Erythroblast (primary cell): ENCODE measurements at regions not wholly inside any gene's neighbourhood (a gene's known extent, or its start where the extent isn't known, plus 50 kb on each side); places are given as distances from the start of the nearest gene placed in this dataset.

Experiments
- GATA1 ChIP-seq: IDR thresholded peaks from 2 replicates; pipeline ENCODE4 v1.6.1; 2011; ENCODE audit warnings: low read depth, mild to moderate bottlenecking, control low read depth, low read length, moderate library complexity
- POLR2A ChIP-seq: IDR thresholded peaks from 2 replicates; pipeline ENCODE4 v1.6.1; 2011; ENCODE audit warnings: mild to moderate bottlenecking, low read length

DNA sequence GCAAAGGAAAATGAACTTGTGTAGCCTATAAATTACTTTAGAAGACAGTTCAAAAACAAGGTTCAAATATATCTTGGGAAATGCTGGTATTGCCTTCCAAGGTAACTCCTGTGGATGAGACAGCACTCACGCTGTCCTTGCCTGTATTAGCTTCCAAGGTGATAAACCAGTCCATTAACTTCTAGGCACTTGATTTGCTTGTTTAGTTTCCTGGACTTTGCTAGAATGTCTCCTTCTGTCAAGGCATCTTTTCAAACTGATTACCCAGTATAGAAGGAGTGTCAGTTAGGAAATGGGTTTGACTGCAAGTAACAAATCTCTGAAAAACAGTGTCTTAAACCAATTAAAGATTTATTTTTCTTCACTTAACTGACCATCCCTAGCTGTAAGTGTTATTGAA, 103.4 kb upstream of the SLC22A23 start:
- TF ChIP-seq POLR2A: no peak
- TF ChIP-seq GATA1: no peak
